Activated CD8-positive, alpha-beta memory T cell treated with anti-CD3 and anti-CD28 coated beads, Interleukin-2, amount 10 ng/mL, durations not matched to agents 7 days and 5 days (primary cell): ENCODE measurements at regions not wholly inside any gene's neighbourhood (a gene's known extent, or its start where the extent isn't known, plus 50 kb on each side); places are given as distances from the start of the nearest gene placed in this dataset.
A peak's percentile ranks its signal among the peaks of the same experiment; 100 is the strongest.

Source experiments
- ATAC-seq: fragments of 150-1000 bp; cut with Tn5 transposase; one replicate; pipeline ENCODE4 v1.10.0; 2021; ENCODE audit warnings: moderate library complexity
- CTCF ChIA-PET: fragments of 350-600 bp; sonication (Branson Sonifier 250); formaldehyde crosslinking; loops from one replicate; lab custom pipeline; 2021; ENCODE audit warnings: antibody characterized with exemption; lab: Charles Lee
- DNase-seq: peaks from one replicate; pipeline ENCODE4 v3.0.0-alpha.2; 2020
- H3K27ac Mint-ChIP-seq: one replicate; pipeline ENCODE4 v1.8.0; 2021; ENCODE audit warnings: mild to moderate bottlenecking, mixed read lengths
- H3K27me3 Mint-ChIP-seq: one replicate; pipeline ENCODE4 v1.8.0; 2021; ENCODE audit warnings: mixed read lengths
- H3K36me3 Mint-ChIP-seq: one replicate; pipeline ENCODE4 v1.8.0; 2021; ENCODE audit warnings: mild to moderate bottlenecking, mixed read lengths
- H3K4me1 Mint-ChIP-seq: one replicate; pipeline ENCODE4 v1.8.0; 2021; ENCODE audit warnings: mixed read lengths
- H3K4me3 Mint-ChIP-seq: one replicate; pipeline ENCODE4 v1.8.0; 2021; ENCODE audit warnings: mild to moderate bottlenecking, moderate library complexity, mixed read lengths
- H3K9me3 Mint-ChIP-seq: one replicate; pipeline ENCODE4 v1.8.0; 2022; ENCODE audit warnings: low read depth, mixed read lengths

DNA sequence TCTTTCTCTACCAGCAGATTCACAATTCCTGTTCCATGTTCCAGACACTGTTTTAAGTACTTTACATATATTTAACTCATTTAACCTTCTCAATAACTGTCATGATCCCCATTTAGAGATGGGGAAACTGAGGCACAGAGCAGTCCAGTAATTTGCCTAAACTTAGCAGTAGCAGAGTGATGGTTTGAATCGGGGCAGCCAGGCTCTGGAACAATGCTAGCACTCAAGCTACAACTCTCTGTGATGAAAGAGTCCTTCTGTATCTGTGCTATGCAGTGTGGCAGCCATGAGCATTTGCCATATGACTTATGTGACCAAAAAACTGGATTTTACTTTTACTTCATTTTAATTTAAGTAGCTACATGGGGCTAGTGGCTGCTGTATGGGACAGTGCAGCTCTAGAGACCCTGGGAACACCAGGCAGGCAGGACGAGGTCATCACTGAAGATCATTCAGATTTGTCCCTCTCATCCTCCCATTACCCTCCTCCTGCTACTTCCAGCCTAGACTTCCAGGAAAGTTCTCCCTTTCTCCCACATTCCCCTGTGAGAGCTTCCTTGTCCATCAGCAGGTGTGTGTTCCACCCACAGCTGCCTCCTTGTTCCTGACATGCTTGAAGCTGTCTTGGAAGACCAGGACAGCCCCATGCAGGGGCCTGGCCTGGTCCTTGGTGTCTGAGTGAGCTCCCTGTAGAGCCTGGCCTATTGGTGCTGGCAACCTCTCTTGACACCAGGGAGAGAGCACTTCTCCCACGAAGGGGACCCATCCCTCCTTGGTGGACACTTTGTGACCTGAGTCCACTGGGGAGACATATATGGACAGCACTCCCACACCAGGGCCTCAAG lies 157.0 kb downstream of the MRPL14 start:
- DNase-seq: no peak
- no peak overlapping the region for H3K4me3 Mint-ChIP-seq
- no peak overlapping the region for H3K27ac Mint-ChIP-seq
- H3K27me3 Mint-ChIP-seq: peaks cover 18% of the 10 kb centered on the region
- no peaks in the 10 kb centered on the region for H3K36me3 Mint-ChIP-seq
- CTCF ChIA-PET: interaction anchor here (0.9 to 1.5 kb wide), 2 partner anchors 16 to 109 kb away, joined by 3 read pairs; no protein-coding TSS in a partner anchor
- H3K9me3 Mint-ChIP-seq: no peaks in the 10 kb centered on the region
- ATAC-seq: no peak
- no peaks in the 10 kb centered on the region for H3K4me1 Mint-ChIP-seq

DNA sequence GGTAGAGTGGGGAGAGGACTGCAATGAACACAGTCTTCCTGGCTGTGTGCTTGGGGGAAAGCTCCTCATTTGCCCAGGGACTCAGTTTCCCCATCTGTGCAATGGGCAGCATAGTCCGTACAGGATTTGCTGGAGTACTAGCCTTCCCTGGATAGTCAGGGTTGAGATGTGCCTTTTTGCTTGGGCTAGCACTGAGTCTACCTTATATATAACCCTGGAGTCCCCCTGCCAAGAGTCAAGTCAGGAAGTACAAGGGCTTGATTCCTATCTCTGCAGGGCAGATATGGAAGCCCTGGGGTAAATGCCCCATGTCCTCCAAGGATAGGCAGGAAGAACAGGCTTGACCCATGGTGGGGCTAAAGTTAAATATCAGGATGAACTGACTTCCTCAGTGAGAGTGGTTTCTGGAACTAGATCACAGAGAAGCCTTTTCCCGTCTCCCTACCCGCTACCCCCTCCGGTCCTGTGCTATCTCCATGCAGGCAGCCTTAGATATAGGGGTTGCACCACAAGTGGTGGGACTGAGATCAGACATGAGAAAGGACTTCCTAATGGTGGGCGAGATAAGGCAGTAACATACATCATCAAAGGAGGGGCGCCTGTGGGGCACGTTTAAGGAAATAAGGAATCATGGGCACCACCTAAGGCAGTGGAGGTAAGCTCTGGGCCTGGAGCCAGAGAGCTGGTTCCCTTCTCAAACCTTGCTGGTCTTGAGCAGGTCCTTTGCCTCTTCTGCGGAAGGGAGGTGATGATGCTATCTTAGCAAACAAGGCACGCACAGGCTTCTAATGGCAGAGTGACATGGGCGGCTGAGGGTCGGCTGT lies 157.9 kb downstream of the MRPL14 start:
- CTCF ChIA-PET: interaction anchor here (1.5 kb wide), 1 partner anchor 110 kb away, joined by 3 read pairs; no protein-coding TSS in a partner anchor

GRCh38 chr6:43968110-43968965 lies 158.9 kb downstream of the MRPL14 start:
- H3K36me3 Mint-ChIP-seq: no peaks in the 10 kb centered on the region
- ATAC-seq (no peak), DNase-seq (no peak)
- no peaks in the 10 kb centered on the region for H3K9me3 Mint-ChIP-seq
- H3K4me1 Mint-ChIP-seq: no peaks in the 10 kb centered on the region
- no peak overlapping the region for H3K4me3 Mint-ChIP-seq
- H3K27me3 Mint-ChIP-seq: peaks cover 3% of the 10 kb centered on the region
- CTCF ChIA-PET: no interaction called here
- no peak overlapping the region for H3K27ac Mint-ChIP-seq

More for the DNA sequence above, 157.9 kb downstream of the MRPL14 start:
- Mint-ChIP-seq H3K27ac (no peak overlapping the region), H3K9me3 (no peaks in the 10 kb centered on the region), H3K4me1 (no peaks in the 10 kb centered on the region), H3K36me3 (no peaks in the 10 kb centered on the region), H3K27me3 (peaks cover 9% of the 10 kb centered on the region), H3K4me3 (no peak overlapping the region)
- no peak for DNase-seq
- ATAC-seq: no peak

DNA sequence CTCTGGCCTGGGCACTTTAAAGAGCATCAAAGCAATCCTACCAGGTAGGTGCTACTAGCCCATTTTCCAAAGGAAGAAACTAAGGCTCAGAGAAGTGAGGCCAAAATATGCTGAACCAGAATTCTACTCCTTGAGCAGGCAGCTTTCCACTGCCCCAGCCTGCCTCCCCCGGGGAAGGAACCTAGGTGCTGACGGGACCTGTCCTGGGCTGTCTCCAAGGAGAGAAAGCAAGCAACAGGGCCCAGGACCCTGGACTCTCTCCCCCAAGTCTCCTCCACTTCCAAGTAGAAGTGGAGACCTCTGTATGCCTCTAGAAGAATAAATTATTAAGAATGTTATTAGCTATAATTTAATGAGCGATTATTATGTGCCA lies 159.5 kb downstream of the MRPL14 start:
- no peaks in the 10 kb centered on the region for H3K36me3 Mint-ChIP-seq
- H3K27ac Mint-ChIP-seq: no peak overlapping the region
- ATAC-seq (no peak), DNase-seq (no peak)
- H3K4me1 Mint-ChIP-seq: no peaks in the 10 kb centered on the region
- H3K9me3 Mint-ChIP-seq: no peaks in the 10 kb centered on the region
- CTCF ChIA-PET: interaction anchor here (0.8 kb wide), 1 partner anchor 15 kb away, joined by 3 read pairs; no protein-coding TSS in a partner anchor
- no peak overlapping the region for H3K4me3 Mint-ChIP-seq
- peaks cover 4% of the 10 kb centered on the region for H3K27me3 Mint-ChIP-seq

- ATAC-seq: no peak
- CTCF ChIA-PET: interaction anchor here (0.8 kb wide), 1 partner anchor 14 kb away, joined by 3 read pairs; no protein-coding TSS in a partner anchor
Measured at GRCh38 chr6:43966853-43967718, 160.2 kb downstream of the MRPL14 start.

DNA sequence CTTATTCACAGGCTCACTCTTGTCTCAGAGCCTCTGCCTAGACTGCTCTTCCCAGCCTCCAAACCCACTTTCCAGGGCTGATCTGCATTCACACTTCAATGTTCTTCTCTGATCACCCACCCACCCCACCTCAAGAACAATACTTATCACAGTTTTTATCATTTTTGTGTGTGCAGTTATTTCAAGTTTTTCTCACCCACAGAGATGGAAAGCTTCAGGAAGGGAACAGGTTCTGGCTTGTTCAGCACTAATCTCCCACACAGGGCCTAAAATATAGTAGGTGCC lies 160.9 kb downstream of the MRPL14 start:
- no peak overlapping the region for H3K27ac Mint-ChIP-seq
- H3K27me3 Mint-ChIP-seq: peaks cover 11% of the 10 kb centered on the region
- H3K36me3 Mint-ChIP-seq: no peaks in the 10 kb centered on the region
- no peak overlapping the region for H3K4me3 Mint-ChIP-seq
- DNase-seq (no peak), ATAC-seq (no peak)
- H3K4me1 Mint-ChIP-seq: no peaks in the 10 kb centered on the region
- CTCF ChIA-PET: no interaction called here
- H3K9me3 Mint-ChIP-seq: no peaks in the 10 kb centered on the region

More at GRCh38 chr6:43966853-43967718, 160.2 kb downstream of the MRPL14 start:
- DNase-seq: no peak
- no peaks in the 10 kb centered on the region for H3K9me3 Mint-ChIP-seq
- no peaks in the 10 kb centered on the region for H3K36me3 Mint-ChIP-seq
- no peak overlapping the region for H3K27ac Mint-ChIP-seq
- H3K4me1 Mint-ChIP-seq: no peaks in the 10 kb centered on the region
- H3K27me3 Mint-ChIP-seq: peaks cover 7% of the 10 kb centered on the region
- H3K4me3 Mint-ChIP-seq: no peak overlapping the region

GRCh38 chr6:43965628-43966373 lies 161.5 kb downstream of the MRPL14 start:
- H3K27ac Mint-ChIP-seq: no peak overlapping the region
- ATAC-seq: no peak
- CTCF ChIA-PET: no interaction called here
- DNase-seq: no peak
- H3K36me3 Mint-ChIP-seq: no peaks in the 10 kb centered on the region
- H3K4me3 Mint-ChIP-seq: no peak overlapping the region
- H3K4me1 Mint-ChIP-seq: no peaks in the 10 kb centered on the region
- H3K9me3 Mint-ChIP-seq: no peaks in the 10 kb centered on the region
- peaks cover 15% of the 10 kb centered on the region for H3K27me3 Mint-ChIP-seq

DNA sequence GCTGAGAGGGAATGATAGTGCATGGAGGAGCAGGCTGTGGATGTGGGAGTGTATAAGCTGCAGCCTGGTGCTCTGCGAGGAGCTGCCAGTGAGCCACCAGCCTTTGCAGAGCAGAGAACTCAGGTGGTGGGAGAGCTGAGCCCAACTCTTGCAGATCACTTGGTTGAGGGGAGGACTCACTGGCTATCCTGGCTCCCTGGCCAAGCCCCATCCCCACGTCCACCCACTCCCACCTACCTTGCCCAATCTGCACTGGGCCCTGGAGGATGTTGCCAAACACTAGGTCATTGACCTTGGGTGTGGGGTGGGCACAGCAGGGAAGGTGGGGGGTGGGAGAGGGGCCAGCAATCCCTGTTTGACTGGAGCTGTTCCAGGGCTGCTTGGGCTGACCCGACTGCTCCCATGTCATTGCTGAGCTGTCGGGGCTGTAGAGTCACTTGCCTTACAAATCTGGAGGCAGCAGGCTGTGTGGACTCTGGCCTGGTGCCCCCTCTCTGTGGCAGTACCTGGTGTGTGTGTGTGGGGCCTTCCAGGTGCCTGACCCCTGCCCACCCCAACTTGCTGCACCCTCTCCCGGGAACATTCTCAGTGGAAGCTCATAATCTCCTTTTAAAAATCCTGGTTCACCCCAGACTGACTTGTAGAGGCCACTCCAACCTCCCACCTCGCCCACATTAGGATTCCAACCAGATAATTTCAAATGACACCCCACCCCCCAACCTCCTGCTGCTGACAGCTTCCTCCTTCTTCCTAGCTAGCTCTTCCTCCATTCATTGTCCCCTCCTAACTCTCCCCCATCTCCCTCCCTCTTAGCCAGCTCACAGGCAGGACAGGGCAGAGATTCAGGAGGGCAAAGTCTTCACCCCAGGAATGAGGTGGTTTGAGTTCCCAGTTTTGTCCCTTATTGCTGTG lies 162.3 kb downstream of the MRPL14 start:
- CTCF ChIA-PET: no interaction called here
- H3K27ac Mint-ChIP-seq: peak overlapping the region; percentile 48
- H3K36me3 Mint-ChIP-seq: no peaks in the 10 kb centered on the region

GRCh38 chr6:43963877-43964658 lies 163.2 kb downstream of the MRPL14 start:
- peak overlapping the region; percentile 48 for H3K27ac Mint-ChIP-seq
- ATAC-seq (no peak), DNase-seq (no peak)
- no peak overlapping the region for H3K4me3 Mint-ChIP-seq
- peaks cover 24% of the 10 kb centered on the region for H3K27me3 Mint-ChIP-seq
- no peaks in the 10 kb centered on the region for H3K36me3 Mint-ChIP-seq
- CTCF ChIA-PET: no interaction called here
- H3K9me3 Mint-ChIP-seq: no peaks in the 10 kb centered on the region
- H3K4me1 Mint-ChIP-seq: no peaks in the 10 kb centered on the region

More for the DNA sequence above, 162.3 kb downstream of the MRPL14 start:
- ATAC-seq (no peak), DNase-seq (no peak)
- H3K4me3 Mint-ChIP-seq: no peak overlapping the region
- peaks cover 18% of the 10 kb centered on the region for H3K27me3 Mint-ChIP-seq
- no peaks in the 10 kb centered on the region for H3K9me3 Mint-ChIP-seq
- no peaks in the 10 kb centered on the region for H3K4me1 Mint-ChIP-seq

DNA sequence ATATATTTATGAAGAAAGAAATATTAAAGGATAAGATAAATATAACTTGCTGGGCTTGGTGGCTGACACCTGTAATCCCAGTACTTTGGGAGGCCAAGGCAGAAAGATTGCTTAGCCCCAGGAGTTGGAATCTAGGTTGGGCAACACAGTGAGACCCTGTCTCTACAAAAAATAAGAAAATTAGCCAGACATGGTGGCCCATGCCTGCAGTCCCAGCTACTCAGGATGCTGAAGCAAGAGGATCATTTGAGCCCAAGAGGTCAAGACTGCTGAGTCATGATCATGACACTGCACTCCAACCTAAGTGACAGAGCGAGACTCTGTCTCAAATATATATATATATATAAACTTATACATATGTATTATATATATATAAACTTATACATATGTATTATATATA lies 164.0 kb downstream of the MRPL14 start:
- no peak for ATAC-seq
- H3K9me3 Mint-ChIP-seq: no peaks in the 10 kb centered on the region
- peaks cover 31% of the 10 kb centered on the region for H3K27me3 Mint-ChIP-seq
- H3K4me1 Mint-ChIP-seq: no peaks in the 10 kb centered on the region
- no peak for DNase-seq
- no peak overlapping the region for H3K27ac Mint-ChIP-seq
- CTCF ChIA-PET: no interaction called here
- H3K36me3 Mint-ChIP-seq: no peaks in the 10 kb centered on the region
- H3K4me3 Mint-ChIP-seq: no peak overlapping the region

- Mint-ChIP-seq H3K36me3 (no peaks in the 10 kb centered on the region), H3K4me3 (no peak overlapping the region), H3K27ac (no peak overlapping the region), H3K27me3 (peaks cover 38% of the 10 kb centered on the region), H3K9me3 (no peaks in the 10 kb centered on the region), H3K4me1 (no peaks in the 10 kb centered on the region)
- CTCF ChIA-PET: no interaction called here
- no peak for ATAC-seq
- no peak for DNase-seq
Measured at GRCh38 chr6:43962458-43962857, 164.8 kb downstream of the MRPL14 start.
